DOHH2 (cell line): ENCODE measurements at regions not wholly inside any gene's neighbourhood (a gene's known extent, or its start where the extent isn't known, plus 50 kb on each side); places are given as distances from the start of the nearest gene placed in this dataset.
"Not testable (repeated sequence)": the region's sequence is repeated elsewhere in the genome, so short reads cannot be mapped to it uniquely, and the experiment has no call there.

Experiments
- H3F3A ChIP-seq: fragments of 200-600 bp; sonication (generic), shearing (Covaris generic); 2 replicates; pipeline ENCODE4 v1.6.0; 2016; ENCODE audit warnings: antibody characterized with exemption, mild to moderate bottlenecking; ENCODE audit not compliant: control insufficient read depth, insufficient read depth
- H3K27ac ChIP-seq: fragments of 200-600 bp; sonication (generic); 2 replicates; pipeline ENCODE4 v1.5.1; 2014; ENCODE audit warnings: low read depth, mild to moderate bottlenecking, low read length, moderate library complexity
- H3K27me3 ChIP-seq: fragments of 200-600 bp; sonication (generic); 2 replicates; pipeline ENCODE4 v1.6.1; 2014; ENCODE audit warnings: mild to moderate bottlenecking, low read length, mixed read lengths; ENCODE audit not compliant: control insufficient read depth
- H3K36me3 ChIP-seq: fragments of 200-600 bp; sonication (generic); 2 replicates; pipeline ENCODE4 v1.6.1; 2014; ENCODE audit warnings: mild to moderate bottlenecking, low read length, moderate library complexity, mixed read lengths; ENCODE audit not compliant: control insufficient read depth
- H3K4me1 ChIP-seq: fragments of 200-600 bp; sonication (generic); 2 replicates; pipeline ENCODE4 v1.6.1; 2014; ENCODE audit warnings: mild to moderate bottlenecking, low read length, mixed read lengths; ENCODE audit not compliant: control insufficient read depth
- H3K4me2 ChIP-seq: fragments of 200-600 bp; sonication (generic); 2 replicates; pipeline ENCODE4 v1.6.0; 2014; ENCODE audit warnings: mild to moderate bottlenecking, low read length, moderate library complexity
- H3K4me3 ChIP-seq: fragments of 200-600 bp; sonication (generic); 2 replicates; pipeline ENCODE4 v1.5.1; 2014; ENCODE audit warnings: mild to moderate bottlenecking, low read length, mixed read lengths
- H3K79me2 ChIP-seq: fragments of 200-600 bp; sonication (generic); 2 replicates; pipeline ENCODE4 v1.6.1; 2014; ENCODE audit warnings: mild to moderate bottlenecking, low read length, mixed read lengths; ENCODE audit not compliant: control insufficient read depth
- H3K9me2 ChIP-seq: fragments of 200-600 bp; sonication (generic); replicated peaks from 2 replicates; pipeline ENCODE4 v1.6.1; 2014; ENCODE audit warnings: mild to moderate bottlenecking, low read length, mixed read lengths; ENCODE audit not compliant: control insufficient read depth
- H3K9me3 ChIP-seq: fragments of 200-600 bp; sonication (generic); 2 replicates; pipeline ENCODE4 v1.6.1; 2014; ENCODE audit warnings: antibody characterized with exemption, low read length, mixed read lengths; ENCODE audit not compliant: control insufficient read depth, insufficient read depth
- H4K20me1 ChIP-seq: fragments of 200-600 bp; sonication (generic); 2 replicates; pipeline ENCODE4 v1.6.0; 2014; ENCODE audit warnings: low read depth, mild to moderate bottlenecking, antibody characterized with exemption, low read length, moderate library complexity; ENCODE audit not compliant: control insufficient read depth, insufficient read depth
- EZH2phosphoT487 ChIP-seq: fragments of 200-600 bp; sonication (generic); IDR thresholded peaks from 2 replicates; pipeline ENCODE4 v1.6.1; 2017; ENCODE audit warnings: borderline replicate concordance, mild to moderate bottlenecking, antibody characterized with exemption, low read length, moderate library complexity, mixed read lengths
- TF ChIP-seq, protein P1 (sequence below): fragments of 200-600 bp; sonication (generic); IDR thresholded peaks from one replicate; pipeline ENCODE4 v1.5.1; 2014; ENCODE audit warnings: antibody characterized with exemption, mild to moderate bottlenecking, low read depth, low read length; ENCODE audit not compliant: poor library complexity, severe bottlenecking

- TF ChIP-seq, protein P1, sequence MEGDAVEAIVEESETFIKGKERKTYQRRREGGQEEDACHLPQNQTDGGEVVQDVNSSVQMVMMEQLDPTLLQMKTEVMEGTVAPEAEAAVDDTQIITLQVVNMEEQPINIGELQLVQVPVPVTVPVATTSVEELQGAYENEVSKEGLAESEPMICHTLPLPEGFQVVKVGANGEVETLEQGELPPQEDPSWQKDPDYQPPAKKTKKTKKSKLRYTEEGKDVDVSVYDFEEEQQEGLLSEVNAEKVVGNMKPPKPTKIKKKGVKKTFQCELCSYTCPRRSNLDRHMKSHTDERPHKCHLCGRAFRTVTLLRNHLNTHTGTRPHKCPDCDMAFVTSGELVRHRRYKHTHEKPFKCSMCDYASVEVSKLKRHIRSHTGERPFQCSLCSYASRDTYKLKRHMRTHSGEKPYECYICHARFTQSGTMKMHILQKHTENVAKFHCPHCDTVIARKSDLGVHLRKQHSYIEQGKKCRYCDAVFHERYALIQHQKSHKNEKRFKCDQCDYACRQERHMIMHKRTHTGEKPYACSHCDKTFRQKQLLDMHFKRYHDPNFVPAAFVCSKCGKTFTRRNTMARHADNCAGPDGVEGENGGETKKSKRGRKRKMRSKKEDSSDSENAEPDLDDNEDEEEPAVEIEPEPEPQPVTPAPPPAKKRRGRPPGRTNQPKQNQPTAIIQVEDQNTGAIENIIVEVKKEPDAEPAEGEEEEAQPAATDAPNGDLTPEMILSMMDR: no peak
- TF ChIP-seq EZH2phosphoT487: no peak
- Histone ChIP-seq H4K20me1 (no peaks in the 10 kb centered on the region), H3K36me3 (no peaks in the 10 kb centered on the region), H3K4me2 (no peak overlapping the region), H3K79me2 (no peaks in the 10 kb centered on the region), H3K27me3 (no peaks in the 10 kb centered on the region; the same call in 1 of the 2 replicates), H3K9me3 (no peaks in the 10 kb centered on the region), H3F3A (no peaks in the 10 kb centered on the region), H3K9me2 (no peaks in the 10 kb centered on the region), H3K4me3 (no peak overlapping the region), H3K27ac (no peak overlapping the region), H3K4me1 (no peaks in the 10 kb centered on the region)
These were observed 109.7 kb downstream of the C16orf95 start for GRCh38 chr16:87207509-87207908.

GRCh38 chr16:87207965-87208364 lies 109.2 kb downstream of the C16orf95 start:
- Histone ChIP-seq H3K9me2 (no peaks in the 10 kb centered on the region), H3K27ac (no peak overlapping the region), H3F3A (no peaks in the 10 kb centered on the region), H3K9me3 (no peaks in the 10 kb centered on the region), H3K79me2 (no peaks in the 10 kb centered on the region), H3K4me2 (no peak overlapping the region), H3K27me3 (no peaks in the 10 kb centered on the region; the same call in 1 of the 2 replicates), H3K4me3 (no peak overlapping the region), H4K20me1 (no peaks in the 10 kb centered on the region), H3K4me1 (no peaks in the 10 kb centered on the region), H3K36me3 (no peaks in the 10 kb centered on the region)
- TF ChIP-seq, protein P1: no peak
- TF ChIP-seq EZH2phosphoT487: no peak

GRCh38 chr16:87208968-87209367 lies 108.2 kb downstream of the C16orf95 start:
- not testable (repeated sequence) for H4K20me1 ChIP-seq, H3K9me3 ChIP-seq, H3K9me2 ChIP-seq, H3F3A ChIP-seq, H3K27me3 ChIP-seq, H3K4me1 ChIP-seq, H3K36me3 ChIP-seq, H3K4me3 ChIP-seq, H3K4me2 ChIP-seq, H3K27ac ChIP-seq, H3K79me2 ChIP-seq

- Histone ChIP-seq H3K79me2 (no peaks in the 10 kb centered on the region), H4K20me1 (no peaks in the 10 kb centered on the region), H3K4me3 (no peak overlapping the region), H3F3A (no peaks in the 10 kb centered on the region), H3K27me3 (no peaks in the 10 kb centered on the region; the same call in 1 of the 2 replicates), H3K9me3 (no peaks in the 10 kb centered on the region), H3K4me1 (no peaks in the 10 kb centered on the region), H3K9me2 (no peaks in the 10 kb centered on the region), H3K4me2 (no peak overlapping the region), H3K27ac (no peak overlapping the region), H3K36me3 (no peaks in the 10 kb centered on the region)
- TF ChIP-seq, protein P1: no peak
- TF ChIP-seq EZH2phosphoT487: no peak
These were observed 107.2 kb downstream of the C16orf95 start for GRCh38 chr16:87209808-87210512.
